HCT116 (cell line): ENCODE measurements at regions not wholly inside any gene's neighbourhood (a gene's known extent, or its start where the extent isn't known, plus 50 kb on each side); places are given as distances from the start of the nearest gene placed in this dataset.

Experiments used
- ATAC-seq: fragments of 200-7000 bp; cut with Tn5 transposase; 2 replicates; pipeline ENCODE4 v1.9.1; 2020; ENCODE audit warnings: mild to moderate bottlenecking, moderate library complexity
- BruUV-seq: library from RNA; stranded (reverse); fragments of 400-500 nt; replicated peaks from 2 replicates; lab custom pipeline; 2021; lab: Mats Ljungman, UMichigan
- CTCF ChIA-PET: fragments of 300-600 bp; sonication (Branson Sonifier 250); formaldehyde crosslinking; loops from one replicate; lab custom pipeline; 2021; ENCODE audit warnings: antibody characterized with exemption; lab: Charles Lee
- POLR2A ChIA-PET: fragments of 300-600, 350-600 bp; sonication (Branson Sonifier 250); formaldehyde crosslinking; loops from one replicate; lab custom pipeline; 2021; ENCODE audit warnings: antibody characterized with exemption; lab: Charles Lee
- RAD21 ChIA-PET, 2 experiments: fragments of 300-600 bp; sonication (Branson Sonifier 250); formaldehyde crosslinking; loops; one replicate each; lab custom pipeline; 2023; ENCODE audit warnings: low total read pairs in 2 of 2; ENCODE audit not compliant: uncharacterized antibody in 2 of 2, unreplicated experiment in 2 of 2, low non-redundant PET in 1 of 2; lab: Charles Lee
- DNase-seq: peaks from one replicate; pipeline ENCODE4 v3.0.0-alpha.2; 2010; ENCODE audit warnings: low read depth, low spot score
- H2AFZ ChIP-seq: fragments of 200-600 bp; shearing (Covaris generic), sonication (generic); 2 replicates; pipeline ENCODE4 v1.6.1; 2017; ENCODE audit warnings: low read depth, mixed run types, mixed read lengths, antibody characterized with exemption, low read length; ENCODE audit not compliant: poor library complexity, severe bottlenecking
- H3K27ac ChIP-seq: 2 replicates; pipeline ENCODE4 v1.5.1; 2012; ENCODE audit warnings: low read depth, low read length
- H3K27me3 ChIP-seq: fragments of 200-600 bp; sonication (generic); 2 replicates; pipeline ENCODE4 v1.6.1; 2016; ENCODE audit warnings: mixed run types, low read length, mixed read lengths; ENCODE audit not compliant: insufficient read depth
- H3K36me3 ChIP-seq, 2 experiments: fragments of 200-500 bp in 1 of 2; fragments of 200-600 bp in 1 of 2; sonication (Bioruptor generic) in 1 of 2; sonication (generic) in 1 of 2; 2 replicates each; pipeline versions ENCODE4 v1.5.1 to v1.6.1; 2014 to 2016; ENCODE audit warnings: low read length in 2 of 2, inconsistent platforms in 1 of 2, mixed read lengths in 1 of 2, mixed run types in 1 of 2; ENCODE audit not compliant: insufficient read depth in 2 of 2, control insufficient read depth in 1 of 2
- H3K4me1 ChIP-seq, 2 experiments: fragments of 200-600 bp in 1 of 2; sonication (generic) in 1 of 2; 2 replicates each; pipeline versions ENCODE4 v1.5.1 to v1.6.1; 2012 to 2017; ENCODE audit warnings: low read length in 2 of 2, inconsistent platforms in 1 of 2, mild to moderate bottlenecking in 1 of 2, mixed read lengths in 1 of 2, mixed run types in 1 of 2, moderate library complexity in 1 of 2; ENCODE audit not compliant: insufficient read depth in 2 of 2, control insufficient read depth in 1 of 2
- H3K4me2 ChIP-seq: fragments of 200-600 bp; sonication (generic); 2 replicates; pipeline ENCODE4 v1.6.1; 2017; ENCODE audit warnings: mixed run types, low read length, mixed read lengths
- H3K4me3 ChIP-seq, 2 experiments: fragments of 200-600 bp in 1 of 2; sonication (generic) in 1 of 2; replicated peaks in 1 of 2; 2 replicates each; pipeline ENCODE4 v1.5.1; 2011 to 2016; ENCODE audit warnings: low read length in 2 of 2, control low read depth in 1 of 2, low read depth in 1 of 2, mild to moderate bottlenecking in 1 of 2, mixed read lengths in 1 of 2, mixed run types in 1 of 2
- H3K79me2 ChIP-seq: fragments of 200-600 bp; sonication (generic); 2 replicates; pipeline ENCODE4 v1.6.1; 2017; ENCODE audit warnings: mild to moderate bottlenecking, mixed run types, low read length, moderate library complexity, mixed read lengths; ENCODE audit not compliant: insufficient read depth
- H3K9ac ChIP-seq: fragments of 200-600 bp; sonication (generic); 2 replicates; pipeline ENCODE4 v1.6.1; 2016; ENCODE audit warnings: low read length, mixed read lengths
- H3K9me2 ChIP-seq: fragments of 200-600 bp; sonication (generic), shearing (Covaris generic); 2 replicates; pipeline ENCODE4 v1.6.1; 2017; ENCODE audit warnings: mixed run types, mild to moderate bottlenecking, moderate library complexity; ENCODE audit not compliant: insufficient read depth
- H3K9me3 ChIP-seq, 2 experiments: fragments of 200-500 bp in 1 of 2; fragments of 200-600 bp in 1 of 2; sonication (Bioruptor generic) in 1 of 2; sonication (generic) in 1 of 2; 2 replicates each; pipeline ENCODE4 v1.6.1; 2014 to 2017; ENCODE audit warnings: low read length in 2 of 2, mixed read lengths in 2 of 2, inconsistent platforms in 1 of 2, low read depth in 1 of 2, mild to moderate bottlenecking in 1 of 2, mixed run types in 1 of 2, moderate library complexity in 1 of 2; ENCODE audit not compliant: control insufficient read depth in 1 of 2, insufficient read depth in 1 of 2
- H4K20me1 ChIP-seq: fragments of 200-600 bp; sonication (generic), shearing (Covaris generic); 2 replicates; pipeline ENCODE4 v1.6.1; 2017; ENCODE audit warnings: mixed run types, mild to moderate bottlenecking, moderate library complexity; ENCODE audit not compliant: insufficient read depth
- ATF3 ChIP-seq: IDR thresholded peaks from 2 replicates; pipeline ENCODE4 v1.6.1; 2012
- CBX3 ChIP-seq: IDR thresholded peaks from 2 replicates; pipeline ENCODE4 v1.6.1; 2012; ENCODE audit warnings: low read depth
- CEBPB ChIP-seq: IDR thresholded peaks from 2 replicates; pipeline ENCODE4 v1.6.1; 2012; ENCODE audit warnings: low read depth
- CTCF ChIP-seq, 3 experiments: fragments of 200-600 bp in 1 of 3; sonication (generic) in 1 of 3; IDR thresholded peaks in 2 of 3; conservative IDR thresholded peaks in 1 of 3; 2 replicates each; pipeline ENCODE4 v1.5.1; 2012 to 2017; ENCODE audit warnings: low read depth in 2 of 3, low read length in 2 of 3, antibody characterized with exemption in 1 of 3, borderline replicate concordance in 1 of 3, control low read depth in 1 of 3, mild to moderate bottlenecking in 1 of 3, mixed read lengths in 1 of 3, mixed run types in 1 of 3, moderate library complexity in 1 of 3; ENCODE audit not compliant: insufficient read depth in 1 of 3
- EGR1 ChIP-seq: IDR thresholded peaks from 2 replicates; pipeline ENCODE4 v1.6.1; 2012; ENCODE audit warnings: low read depth
- ELF1 ChIP-seq: IDR thresholded peaks from 2 replicates; pipeline ENCODE4 v1.6.1; 2012; ENCODE audit warnings: low read depth, borderline replicate concordance
- EZH2 ChIP-seq: fragments of 200-600 bp; sonication (generic); IDR thresholded peaks from 2 replicates; pipeline ENCODE4 v1.6.1; 2017; ENCODE audit warnings: antibody characterized with exemption, mixed run types
- EZH2phosphoT487 ChIP-seq: fragments of 200-600 bp; IDR thresholded peaks from 2 replicates; pipeline ENCODE4 v1.6.1; 2018; ENCODE audit warnings: antibody characterized with exemption, borderline replicate concordance
- FOSL1 ChIP-seq: IDR thresholded peaks from 2 replicates; pipeline ENCODE4 v1.6.1; 2012; ENCODE audit warnings: low read depth
- MAX ChIP-seq: IDR thresholded peaks from 2 replicates; pipeline ENCODE4 v1.6.1; 2012
- POLR2A ChIP-seq: IDR thresholded peaks from 2 replicates; pipeline ENCODE4 v1.7.0; 2011; ENCODE audit warnings: borderline replicate concordance; ENCODE audit not compliant: insufficient read depth, insufficient read length; ENCODE audit errors: extremely low read depth
- POLR2AphosphoS5 ChIP-seq: IDR thresholded peaks from 2 replicates; pipeline ENCODE4 v1.6.1; 2011; ENCODE audit warnings: mild to moderate bottlenecking, low read depth, low read length, moderate library complexity
- RAD21 ChIP-seq: IDR thresholded peaks from 2 replicates; pipeline ENCODE4 v1.6.1; 2012; ENCODE audit warnings: low read depth, mild to moderate bottlenecking
- REST ChIP-seq: IDR thresholded peaks from 2 replicates; pipeline ENCODE4 v1.6.1; 2012; ENCODE audit warnings: low read depth
- SIN3A ChIP-seq: IDR thresholded peaks from 2 replicates; pipeline ENCODE4 v1.6.1; 2012; ENCODE audit warnings: low read depth
- SP1 ChIP-seq: IDR thresholded peaks from 2 replicates; pipeline ENCODE4 v1.6.1; 2012; ENCODE audit warnings: low read depth
- SRF ChIP-seq: IDR thresholded peaks from 2 replicates; pipeline ENCODE4 v1.6.1; 2012; ENCODE audit warnings: low read depth
- TCF7L2 ChIP-seq: IDR thresholded peaks from 2 replicates; pipeline ENCODE4 v1.7.0; 2011; ENCODE audit warnings: borderline replicate concordance, inconsistent platforms; ENCODE audit not compliant: insufficient read depth, insufficient read length; ENCODE audit errors: extremely low read depth
- YY1 ChIP-seq: IDR thresholded peaks from 2 replicates; pipeline ENCODE4 v1.6.1; 2011; ENCODE audit warnings: low read length, low read depth, moderate library complexity, mild to moderate bottlenecking; ENCODE audit not compliant: insufficient replicate concordance; ENCODE audit errors: extremely low read depth
- ZFX ChIP-seq: fragments of 450-650 bp; IDR thresholded peaks from 2 replicates; pipeline ENCODE4 v1.6.1; 2017
- intact Hi-C: fragments of 100-400 bp; cut with micrococcal nuclease; formaldehyde crosslinking; loops from 2 replicates; pipeline ENCODE4 v1.10.0; 2022

- Histone ChIP-seq H3K4me3 (no peak overlapping the region), H3K27ac (no peak overlapping the region), H3K9me2 (no peaks in the 10 kb centered on the region), H2AFZ (peak overlapping the region; percentile 57), H3K4me1 (no peaks in the 10 kb centered on the region), H3K36me3 (no peaks in the 10 kb centered on the region), H3K27me3 (no peaks in the 10 kb centered on the region), H3K79me2 (no peaks in the 10 kb centered on the region), H3K4me2 (no peak overlapping the region), H3K9me3 (no peaks in the 10 kb centered on the region), H4K20me1 (no peaks in the 10 kb centered on the region; the same call in 1 of the 2 replicates), H3K9ac (no peak overlapping the region)
- DNase-seq (peak; percentile 29), ATAC-seq (peak; percentile 83)
- RAD21 ChIA-PET: interaction anchor here in 1 of 2 experiments (1.0 kb wide), 1 partner anchor 419 kb away, joined by 3 read pairs; no protein-coding TSS in a partner anchor
- BruUV-seq: no TSS peak
- intact Hi-C loops: loop anchor here (1.0 kb wide), 1 partner anchor 560 kb away; no protein-coding TSS in a partner anchor
- POLR2A ChIA-PET: no interaction called here
- CTCF ChIA-PET: interaction anchor here (0.7 to 1.1 kb wide), 7 partner anchors 8 to 560 kb away, joined by 3 to 7 read pairs (median 4); no protein-coding TSS in a partner anchor
- TF ChIP-seq SRF (no peak), FOSL1 (no peak), CBX3 (no peak), SP1 (no peak), ATF3 (no peak), ELF1 (no peak), ZFX (no peak), REST (no peak), RAD21 (peak; percentile 56), EZH2 (no peak), CTCF (IDR thresholded peaks at IDR 0.05 in 2 of 3, conservative IDR thresholded peaks at IDR 0.05 in 1 of 3; ENCODE audit: borderline replicate concordance in 1 of 3, insufficient read depth in 1 of 3, low read depth in 2 of 3, low read length in 2 of 3) (peak; percentile 34 to 64 (median 60); a peak in 5 of 6 replicates), SIN3A (no peak), YY1 (peak; percentile 25), TCF7L2 (no peak), EGR1 (no peak), POLR2AphosphoS5 (no peak), CEBPB (no peak), MAX (no peak), POLR2A (no peak), EZH2phosphoT487 (no peak)
Observed at GRCh38 chr12:90102957-90103652, 394.5 kb upstream of the ATP2B1 start.
